Panc1 (cell line): ENCODE measurements at regions not wholly inside any gene's neighbourhood (a gene's known extent, or its start where the extent isn't known, plus 50 kb on each side); places are given as distances from the start of the nearest gene placed in this dataset.

Experiments used
- POLR2AphosphoS5 ChIP-seq: IDR thresholded peaks from 2 replicates; pipeline ENCODE4 v1.6.1; 2012; ENCODE audit warnings: mild to moderate bottlenecking, low read depth, low read length, moderate library complexity
- TF ChIP-seq, protein P1 (sequence below): fragments of 450-650 bp; IDR thresholded peaks from 2 replicates; pipeline ENCODE4 v1.5.1; 2017; ENCODE audit warnings: mild to moderate bottlenecking

DNA sequence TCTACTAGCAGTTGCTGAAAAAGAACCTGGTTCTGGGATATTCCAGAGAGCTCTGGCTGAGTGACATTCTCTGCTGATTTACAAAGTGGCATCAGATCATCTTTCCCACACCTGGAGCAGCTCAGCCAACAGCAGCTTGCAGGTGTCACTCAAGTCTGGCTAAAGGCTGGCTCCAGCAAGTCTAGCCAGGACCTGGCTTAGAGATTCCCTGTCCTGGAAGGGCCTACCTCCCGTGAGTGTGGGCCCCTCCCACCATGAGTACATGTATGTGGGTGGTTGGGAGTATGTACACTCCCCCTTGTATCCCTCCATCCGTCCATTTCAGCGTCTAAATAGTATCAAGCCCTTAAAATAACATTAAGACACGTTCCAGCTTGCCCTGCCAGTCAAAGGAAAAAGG is 539.3 kb upstream of the ID4 start:
- TF ChIP-seq, protein P1, sequence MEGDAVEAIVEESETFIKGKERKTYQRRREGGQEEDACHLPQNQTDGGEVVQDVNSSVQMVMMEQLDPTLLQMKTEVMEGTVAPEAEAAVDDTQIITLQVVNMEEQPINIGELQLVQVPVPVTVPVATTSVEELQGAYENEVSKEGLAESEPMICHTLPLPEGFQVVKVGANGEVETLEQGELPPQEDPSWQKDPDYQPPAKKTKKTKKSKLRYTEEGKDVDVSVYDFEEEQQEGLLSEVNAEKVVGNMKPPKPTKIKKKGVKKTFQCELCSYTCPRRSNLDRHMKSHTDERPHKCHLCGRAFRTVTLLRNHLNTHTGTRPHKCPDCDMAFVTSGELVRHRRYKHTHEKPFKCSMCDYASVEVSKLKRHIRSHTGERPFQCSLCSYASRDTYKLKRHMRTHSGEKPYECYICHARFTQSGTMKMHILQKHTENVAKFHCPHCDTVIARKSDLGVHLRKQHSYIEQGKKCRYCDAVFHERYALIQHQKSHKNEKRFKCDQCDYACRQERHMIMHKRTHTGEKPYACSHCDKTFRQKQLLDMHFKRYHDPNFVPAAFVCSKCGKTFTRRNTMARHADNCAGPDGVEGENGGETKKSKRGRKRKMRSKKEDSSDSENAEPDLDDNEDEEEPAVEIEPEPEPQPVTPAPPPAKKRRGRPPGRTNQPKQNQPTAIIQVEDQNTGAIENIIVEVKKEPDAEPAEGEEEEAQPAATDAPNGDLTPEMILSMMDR: no peak
- no peak for TF ChIP-seq POLR2AphosphoS5
